ENCODE measurements at regions not wholly inside any gene's neighbourhood (a gene's known extent, or its start where the extent isn't known, plus 50 kb on each side); places are given as distances from the start of the nearest gene placed in this dataset.
A peak's percentile ranks its signal among the peaks of the same experiment; 100 is the strongest.
"Not testable (repeated sequence)": the region's sequence is repeated elsewhere in the genome, so short reads cannot be mapped to it uniquely, and the experiment has no call there.

DNA sequence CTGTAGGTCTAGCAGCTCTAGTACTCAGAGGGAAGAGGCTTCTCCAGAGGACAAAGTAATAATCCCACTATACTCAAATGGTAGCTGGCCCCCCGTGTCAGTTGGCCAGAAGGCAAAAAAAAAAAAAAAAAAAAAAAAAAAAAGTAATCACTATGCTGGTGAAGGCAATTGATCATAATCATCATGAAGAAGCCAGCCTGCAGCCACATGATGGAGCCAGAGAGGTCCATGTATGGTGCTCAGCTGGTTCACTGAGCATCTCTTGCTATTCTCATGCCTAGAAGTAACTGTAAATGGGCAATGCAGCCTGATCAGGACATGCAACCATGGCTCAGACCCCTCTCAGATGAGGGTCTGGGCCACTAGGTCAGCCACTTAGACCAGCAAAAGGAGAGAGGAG lies 378.8 kb downstream of the MED13L start:
- peak; percentile 12 for DNase-seq

DNA sequence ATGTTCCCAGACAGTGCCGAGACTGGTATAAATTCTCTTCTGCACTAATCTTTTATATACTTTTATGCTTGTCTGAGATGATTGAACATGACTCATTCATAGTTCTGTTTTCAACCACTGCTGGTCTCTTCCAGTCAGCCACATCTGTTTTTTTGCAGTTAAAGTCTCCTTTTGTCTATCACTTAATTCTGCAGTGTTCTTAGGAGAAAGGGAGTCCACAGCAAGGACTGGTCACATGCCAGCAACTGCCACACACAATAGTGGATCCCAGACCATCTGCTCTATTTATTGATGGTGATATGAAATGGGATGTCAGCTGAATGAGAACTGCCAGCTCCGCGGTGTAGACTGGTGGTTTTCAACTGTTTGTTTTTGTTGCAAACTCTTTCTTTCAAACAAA lies 379.8 kb downstream of the MED13L start:
- peak; percentile 22 for DNase-seq

DNA sequence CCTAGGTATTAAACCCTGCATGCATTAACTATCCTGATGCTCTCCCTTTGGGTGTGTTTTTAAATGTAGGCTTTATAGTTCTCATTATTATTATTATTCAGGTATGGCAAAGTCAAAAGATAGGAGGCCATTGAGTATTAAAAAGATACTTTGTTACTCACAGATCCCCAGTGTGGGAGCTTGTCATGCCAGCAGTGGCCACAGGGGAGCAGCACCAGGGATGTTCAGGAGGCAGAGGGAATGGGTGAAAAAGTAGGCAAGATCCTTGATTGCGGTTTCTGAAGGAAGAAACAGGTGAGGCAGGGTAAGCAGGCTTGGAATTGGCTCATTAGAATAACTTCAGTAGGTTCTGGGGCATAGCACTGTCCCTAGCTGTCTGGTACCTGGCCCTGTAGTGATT lies 382.2 kb downstream of the MED13L start:
- DNase-seq = peak; percentile 17

DNA sequence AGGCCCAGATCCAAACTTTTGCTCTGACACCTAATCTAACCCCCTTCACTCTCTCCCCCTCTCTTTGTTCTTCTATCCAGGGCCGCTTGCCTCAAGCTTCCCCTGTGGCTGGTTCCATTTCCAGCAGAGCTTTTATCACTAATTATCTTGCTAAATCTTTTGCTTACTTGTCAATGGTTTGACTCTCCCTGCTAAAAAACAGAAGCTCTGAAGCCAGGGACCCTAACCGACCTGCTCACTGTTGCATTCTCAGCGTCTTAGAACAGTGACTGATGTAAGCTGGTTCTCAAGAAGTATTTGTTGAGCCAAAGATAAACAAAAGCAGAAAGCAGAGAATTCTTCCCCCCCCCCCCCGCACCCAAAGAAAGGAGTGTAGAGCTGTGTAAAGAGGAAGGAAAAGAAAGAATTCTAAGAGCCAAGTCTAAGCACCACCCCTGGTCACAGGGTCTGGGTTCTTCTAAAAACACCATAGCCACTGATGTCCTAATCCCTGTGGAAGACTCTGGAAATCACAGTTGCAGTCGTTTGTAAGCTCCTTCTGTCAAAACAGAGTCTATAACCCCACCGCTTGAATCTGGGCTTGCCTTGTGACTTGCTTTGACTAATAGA lies 385.8 kb downstream of the MED13L start:
- no peak for DNase-seq

DNA sequence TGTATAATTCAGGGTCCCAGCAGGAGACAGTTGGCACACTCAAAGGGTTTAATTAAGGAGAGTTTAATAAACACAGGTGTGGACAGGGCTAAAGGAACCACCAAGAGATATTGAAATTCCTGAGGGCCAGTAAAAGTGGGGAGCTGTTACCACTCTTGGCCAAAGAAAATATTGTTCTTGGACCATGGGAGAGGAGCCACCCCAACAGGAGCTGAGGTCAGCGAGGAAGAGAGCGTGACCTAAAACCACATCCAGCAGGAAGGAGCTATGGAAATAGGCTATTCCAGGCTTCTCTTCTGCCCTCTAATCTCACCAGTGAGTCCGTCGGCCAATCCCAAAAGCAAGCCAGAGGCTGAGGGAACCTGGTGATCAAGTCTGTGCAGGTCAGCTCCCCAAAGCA lies 390.8 kb downstream of the MED13L start:
- DNase-seq = no peak

- DNase-seq = no peak
Observed at GRCh38 chr12:115885040-115885690, 392.3 kb downstream of the MED13L start.

- DNase-seq = no peak
Observed at GRCh38 chr12:115882936-115883335, 394.6 kb downstream of the MED13L start.

- DNase-seq = no peak
Observed at GRCh38 chr12:115880238-115880637, 397.3 kb downstream of the MED13L start.

DNA sequence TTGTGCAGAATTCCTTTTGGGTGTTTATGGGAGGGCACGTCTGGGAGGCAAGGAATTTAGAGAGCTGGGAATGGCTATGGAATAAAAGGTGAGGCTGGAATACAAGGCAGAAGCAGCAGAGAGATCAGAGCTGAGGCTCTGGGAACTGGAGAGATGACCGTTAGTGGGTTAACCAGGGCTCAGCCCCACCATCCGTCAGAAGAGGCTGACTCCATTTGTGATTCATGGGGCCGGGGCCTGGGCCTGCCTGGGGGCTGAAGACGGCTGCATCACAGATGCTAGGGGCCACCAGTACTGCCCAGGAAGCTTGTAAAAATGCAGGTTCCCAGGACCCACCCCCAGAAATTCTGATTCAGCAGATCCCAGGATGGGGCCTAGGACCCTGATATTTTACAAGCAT lies 398.1 kb downstream of the MED13L start:
- no peak for DNase-seq

GRCh38 chr12:115873451-115874082 lies 403.9 kb downstream of the MED13L start:
- DNase-seq = no peak

- no peak for DNase-seq
Observed at GRCh38 chr12:115872919-115873357, 404.6 kb downstream of the MED13L start.

DNA sequence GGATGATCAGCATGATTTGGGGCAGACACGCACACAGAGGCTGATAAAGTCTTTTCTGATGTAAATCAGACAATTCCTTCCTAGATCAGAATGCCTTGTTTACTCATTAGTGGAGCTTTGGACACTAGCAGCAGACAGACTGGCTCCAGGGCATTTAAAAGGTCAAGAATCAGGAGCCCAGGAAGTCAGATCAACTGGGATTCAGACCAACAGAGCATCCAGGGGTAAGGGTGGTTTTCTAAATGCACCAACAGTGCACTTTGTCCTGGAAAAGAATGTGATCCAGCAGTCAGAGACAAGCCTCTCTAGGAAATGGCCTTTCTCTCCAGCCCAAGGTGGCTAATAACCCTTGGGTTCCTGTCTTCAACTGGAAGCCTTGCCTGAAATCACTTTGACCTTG lies 405.3 kb downstream of the MED13L start:
- DNase-seq = no peak

DNA sequence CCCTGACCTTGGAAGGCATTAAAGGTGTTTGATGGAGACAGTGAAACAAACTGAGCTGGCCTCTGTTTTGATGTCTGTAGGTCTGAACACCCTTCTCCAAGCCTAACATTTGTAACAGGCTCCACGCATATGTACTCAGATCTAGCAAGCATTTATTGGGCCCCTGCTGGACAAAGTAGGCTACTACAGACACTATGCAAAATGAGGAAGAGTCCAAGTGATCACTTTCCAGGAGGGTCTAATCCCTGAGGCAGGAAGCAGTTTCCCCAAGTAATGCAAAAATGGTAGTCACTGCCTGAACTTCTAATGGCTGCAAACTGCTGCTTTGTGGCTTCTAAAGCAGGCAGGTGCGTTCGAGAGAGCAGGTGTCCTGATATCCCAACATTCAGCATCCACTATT lies 405.8 kb downstream of the MED13L start:
- peak; percentile 47 for DNase-seq

- peak; percentile 9 for DNase-seq
Observed at GRCh38 chr12:115870510-115870909, 407.0 kb downstream of the MED13L start.

- no peak for DNase-seq
Observed at GRCh38 chr12:115870021-115870420, 407.5 kb downstream of the MED13L start.

- no peak for DNase-seq
Observed at GRCh38 chr12:115869604-115870003, 407.9 kb downstream of the MED13L start.

- DNase-seq = no peak
Observed at GRCh38 chr12:115868624-115869023, 408.9 kb downstream of the MED13L start.

DNA sequence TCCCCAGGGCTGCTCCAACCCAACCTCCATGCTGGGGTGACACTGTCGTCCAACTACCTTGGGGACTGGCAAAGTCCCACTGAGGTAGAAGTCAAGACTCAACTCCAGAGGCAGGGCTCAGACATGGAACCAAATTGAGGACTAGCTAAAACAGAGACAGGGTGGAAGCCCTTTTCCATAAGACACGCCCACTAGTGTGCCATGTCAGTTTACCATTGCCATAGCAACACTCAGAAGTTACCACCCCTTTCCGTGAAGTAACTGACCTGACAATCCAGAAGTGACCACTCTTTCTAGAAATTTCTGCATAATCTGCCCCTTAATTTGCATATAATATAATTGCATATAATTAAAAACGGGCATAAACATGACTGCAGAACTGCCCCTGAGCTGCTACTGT lies 409.6 kb downstream of the MED13L start:
- DNase-seq = no peak

DNA sequence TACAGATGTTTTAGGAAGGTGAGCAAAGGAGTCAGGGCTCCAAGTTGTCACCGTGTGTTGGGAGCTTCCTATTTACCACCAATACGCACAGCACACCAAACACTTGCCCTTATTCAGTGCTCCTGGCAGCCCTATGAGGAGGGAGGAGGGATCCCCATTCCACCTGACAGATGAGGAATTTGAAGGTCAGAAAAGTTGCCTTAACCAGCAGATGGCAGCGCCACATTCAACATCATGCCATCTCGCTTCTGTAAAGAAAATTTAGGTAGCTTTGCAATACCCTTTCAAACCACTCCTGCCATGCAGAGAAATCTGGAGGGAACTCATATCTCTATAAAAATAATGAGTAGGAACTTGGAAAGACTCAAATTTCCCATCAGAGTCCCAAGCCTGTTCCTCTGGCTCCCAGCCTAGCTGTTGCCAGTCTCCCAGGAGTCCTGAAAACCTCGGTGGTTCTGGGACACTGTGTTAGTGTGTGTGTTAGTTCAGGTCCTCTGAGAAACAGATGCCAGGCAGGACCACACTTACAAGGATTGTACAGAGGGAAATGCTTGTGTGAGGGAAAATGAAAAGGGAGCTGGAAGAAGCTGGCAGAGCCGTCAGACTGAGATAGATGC lies 410.5 kb downstream of the MED13L start:
- no peak for DNase-seq

DNA sequence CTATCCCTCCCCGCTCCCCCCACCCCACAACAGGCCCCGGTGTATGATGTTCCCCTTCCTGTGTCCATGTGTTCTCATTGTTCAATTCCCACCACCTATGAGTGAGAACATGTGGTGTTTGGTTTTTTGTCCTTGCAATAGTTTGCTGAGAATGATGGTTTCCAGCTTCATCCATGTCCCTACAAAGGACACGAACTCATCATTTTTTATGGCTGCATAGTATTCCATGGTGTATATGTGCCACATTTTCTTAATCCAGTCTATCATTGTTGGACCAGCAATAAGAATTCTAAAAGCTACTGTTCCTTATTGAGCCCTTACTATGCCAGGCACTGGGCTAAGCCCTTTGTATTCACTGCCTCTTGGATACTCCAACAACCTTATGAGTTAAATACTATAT lies 411.2 kb downstream of the MED13L start:
- not testable (repeated sequence) for DNase-seq

DNA sequence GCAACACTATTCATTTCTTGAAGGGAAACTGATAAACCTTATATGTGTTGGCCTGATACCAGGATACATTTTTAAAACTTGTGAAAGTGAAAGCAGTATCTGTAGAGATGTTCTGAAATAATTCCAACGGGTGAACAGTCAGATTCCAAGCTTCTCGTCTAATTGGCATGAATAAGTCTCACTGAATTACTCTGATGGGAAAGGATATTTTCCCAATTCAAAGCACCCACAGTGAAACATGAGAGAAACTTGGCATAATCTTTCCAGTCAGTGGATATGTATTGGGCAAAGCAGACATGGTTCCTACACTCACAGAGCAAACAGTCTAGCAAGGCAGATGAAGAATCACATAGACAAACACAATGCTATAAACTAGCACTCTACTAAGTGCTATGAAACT lies 413.1 kb downstream of the MED13L start:
- no peak for DNase-seq

DNA sequence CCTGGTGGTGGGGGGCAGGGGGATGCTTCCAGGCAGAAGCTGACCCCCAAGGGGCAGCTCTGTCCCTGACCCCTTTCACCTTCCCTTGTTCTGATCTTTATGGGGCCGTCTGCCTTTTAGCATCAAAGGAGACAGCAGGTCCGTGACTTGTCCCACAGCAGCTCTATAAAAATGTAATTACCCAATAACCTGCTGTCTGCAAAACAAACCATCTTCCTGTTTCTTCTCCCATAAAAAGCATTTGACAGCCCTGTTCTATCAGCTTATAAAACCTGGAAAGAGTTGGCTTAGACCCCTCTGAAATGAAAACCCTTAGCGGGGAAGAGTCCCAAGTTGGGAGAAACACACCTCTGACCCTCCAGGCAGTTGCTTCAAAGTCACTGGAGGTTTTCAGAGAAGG lies 416.9 kb downstream of the MED13L start:
- no peak for DNase-seq

- no peak for DNase-seq
Observed at GRCh38 chr12:115859231-115859630, 418.3 kb downstream of the MED13L start.

GRCh38 chr12:115857923-115858322 lies 419.6 kb downstream of the MED13L start:
- no peak for DNase-seq
